ENCODE measurements at regions not wholly inside any gene's neighbourhood (a gene's known extent, or its start where the extent isn't known, plus 50 kb on each side); places are given as distances from the start of the nearest gene placed in this dataset.

- no peak for DNase-seq (ENCODE audit: low read depth)
Observed at GRCh38 chr22:46066691-46067090, 83.6 kb upstream of the PPARA start.

- no peak for DNase-seq (ENCODE audit: low read depth)
Observed at GRCh38 chr22:46067159-46068111, 82.9 kb upstream of the PPARA start.

GRCh38 chr22:46068181-46068592 is 82.1 kb upstream of the PPARA start:
- no peak for DNase-seq (ENCODE audit: low read depth)

- no peak for DNase-seq (ENCODE audit: low read depth)
Observed at GRCh38 chr22:46068593-46069491, 81.5 kb upstream of the PPARA start.

- no peak for DNase-seq (ENCODE audit: low read depth)
Observed at GRCh38 chr22:46069521-46070214, 80.7 kb upstream of the PPARA start.

- no peak for DNase-seq (ENCODE audit: low read depth)
Observed at GRCh38 chr22:46070215-46070802, 80.0 kb upstream of the PPARA start.

- peak; percentile 39 for DNase-seq (ENCODE audit: low read depth)
Observed at GRCh38 chr22:46070803-46071450, 79.4 kb upstream of the PPARA start.

GRCh38 chr22:46071451-46072109 is 78.7 kb upstream of the PPARA start:
- peak; percentile 66 for DNase-seq (ENCODE audit: low read depth)

GRCh38 chr22:46072110-46072881 is 78.0 kb upstream of the PPARA start:
- DNase-seq (ENCODE audit: low read depth): no peak

- no peak for DNase-seq (ENCODE audit: low read depth)
Observed at GRCh38 chr22:46072981-46073682, 77.2 kb upstream of the PPARA start.

- no peak for DNase-seq (ENCODE audit: low read depth)
Observed at GRCh38 chr22:46073683-46074504, 76.4 kb upstream of the PPARA start.

GRCh38 chr22:46074771-46075551 is 75.4 kb upstream of the PPARA start:
- DNase-seq (ENCODE audit: low read depth): no peak

GRCh38 chr22:46075764-46076531 is 74.4 kb upstream of the PPARA start:
- DNase-seq (ENCODE audit: low read depth): no peak

GRCh38 chr22:46076651-46077339 is 73.5 kb upstream of the PPARA start:
- DNase-seq (ENCODE audit: low read depth): no peak

GRCh38 chr22:46077669-46078099 is 72.6 kb upstream of the PPARA start:
- no peak for DNase-seq (ENCODE audit: low read depth)

Data from stimulated activated CD4-positive, alpha-beta T cell treated with anti-CD3 and anti-CD28 coated beads, Interleukin-2, amount 100 ng/mL, for 4 hours (primary cell).